GM04504 (cell line): ENCODE measurements at regions not wholly inside any gene's neighbourhood (a gene's known extent, or its start where the extent isn't known, plus 50 kb on each side); places are given as distances from the start of the nearest gene placed in this dataset.

Source experiments
- DNase-seq: peaks from one replicate; pipeline ENCODE4 v3.0.0-alpha.2; 2012; ENCODE audit warnings: low read depth

GRCh38 chr4:128387600-128388351 is 100.2 kb upstream of the PGRMC2 start:
- no peak for DNase-seq

GRCh38 chr4:128386761-128387599 is 99.4 kb upstream of the PGRMC2 start:
- peak; percentile 98 for DNase-seq

- DNase-seq: peak; percentile 46
These were observed 98.2 kb upstream of the PGRMC2 start for GRCh38 chr4:128385683-128386304.

GRCh38 chr4:128384765-128385598 is 97.4 kb upstream of the PGRMC2 start:
- DNase-seq: no peak

- DNase-seq: peak; percentile 80
These were observed 96.5 kb upstream of the PGRMC2 start for GRCh38 chr4:128384091-128384520.

GRCh38 chr4:128381748-128382559 is 94.3 kb upstream of the PGRMC2 start:
- DNase-seq: no peak

- no peak for DNase-seq
These were observed 92.7 kb upstream of the PGRMC2 start for GRCh38 chr4:128380306-128380705.

GRCh38 chr4:128379860-128380259 is 92.2 kb upstream of the PGRMC2 start:
- no peak for DNase-seq

- DNase-seq: no peak
These were observed 91.1 kb upstream of the PGRMC2 start for GRCh38 chr4:128378668-128379067.

- no peak for DNase-seq
These were observed 89.3 kb upstream of the PGRMC2 start for GRCh38 chr4:128376958-128377357.

- no peak for DNase-seq
These were observed 88.7 kb upstream of the PGRMC2 start for GRCh38 chr4:128376303-128376702.

GRCh38 chr4:128373628-128374027 is 86.0 kb upstream of the PGRMC2 start:
- DNase-seq: no peak

- no peak for DNase-seq
These were observed 84.3 kb upstream of the PGRMC2 start for GRCh38 chr4:128371876-128372275.

- peak; percentile 36 for DNase-seq
These were observed 83.6 kb upstream of the PGRMC2 start for GRCh38 chr4:128371001-128371777.

- DNase-seq: no peak
These were observed 78.6 kb upstream of the PGRMC2 start for GRCh38 chr4:128366212-128366611.

GRCh38 chr4:128364565-128364964 is 77.0 kb upstream of the PGRMC2 start:
- no peak for DNase-seq

GRCh38 chr4:128363966-128364365 is 76.4 kb upstream of the PGRMC2 start:
- no peak for DNase-seq

- DNase-seq: no peak
These were observed 75.1 kb upstream of the PGRMC2 start for GRCh38 chr4:128362760-128363159.

GRCh38 chr4:128359422-128359821 is 71.8 kb upstream of the PGRMC2 start:
- DNase-seq: no peak

- DNase-seq: no peak
These were observed 71.3 kb upstream of the PGRMC2 start for GRCh38 chr4:128358913-128359279.
